ENCODE measurements at regions not wholly inside any gene's neighbourhood (a gene's known extent, or its start where the extent isn't known, plus 50 kb on each side); places are given as distances from the start of the nearest gene placed in this dataset.

- Histone ChIP-seq H3K27ac (no peak overlapping the region), H3K9me3 (no peaks in the 10 kb centered on the region), H3K27me3 (no peaks in the 10 kb centered on the region), H3K4me3 (no peak overlapping the region), H3K36me3 (no peaks in the 10 kb centered on the region), H3K9ac (ENCODE audit: low read depth in 2 of 2, low read length in 2 of 2) (no peak overlapping the region), H3K4me1 (no peaks in the 10 kb centered on the region)
- DNase-seq: no peak
- TF ChIP-seq CTCF (IDR thresholded peaks at IDR 0.05): no peak
- intact Hi-C loops (cut with DNase I): no loop called here
Measured at GRCh38 chr19:28331596-28331995, 881.4 kb downstream of the UQCRFS1 start.

GRCh38 chr19:28330831-28331230 is 882.1 kb downstream of the UQCRFS1 start:
- no peak overlapping the region for H3K27ac ChIP-seq
- H3K36me3 ChIP-seq: no peaks in the 10 kb centered on the region
- DNase-seq: no peak
- intact Hi-C loops (cut with DNase I): no loop called here
- no peaks in the 10 kb centered on the region for H3K27me3 ChIP-seq
- H3K4me1 ChIP-seq: no peaks in the 10 kb centered on the region
- no peaks in the 10 kb centered on the region for H3K9me3 ChIP-seq
- no peak overlapping the region for H3K4me3 ChIP-seq
- no peak for TF ChIP-seq CTCF (IDR thresholded peaks at IDR 0.05)
- no peak overlapping the region for H3K9ac ChIP-seq (ENCODE audit: low read depth in 2 of 2, low read length in 2 of 2)

GRCh38 chr19:28329429-28329828 is 883.5 kb downstream of the UQCRFS1 start:
- no peak for TF ChIP-seq CTCF (IDR thresholded peaks at IDR 0.05)
- no peaks in the 10 kb centered on the region for H3K4me1 ChIP-seq
- H3K27ac ChIP-seq: no peak overlapping the region
- no peak overlapping the region for H3K4me3 ChIP-seq
- no peaks in the 10 kb centered on the region for H3K9me3 ChIP-seq
- intact Hi-C loops (cut with DNase I): loop anchor here (5.0 kb wide), 2 partner anchors 87 to 357 kb away; no protein-coding TSS in a partner anchor
- no peak overlapping the region for H3K9ac ChIP-seq (ENCODE audit: low read depth in 2 of 2, low read length in 2 of 2)
- no peak for DNase-seq
- no peaks in the 10 kb centered on the region for H3K27me3 ChIP-seq
- no peaks in the 10 kb centered on the region for H3K36me3 ChIP-seq

GRCh38 chr19:28327905-28328304 is 885.0 kb downstream of the UQCRFS1 start:
- TF ChIP-seq CTCF (IDR thresholded peaks at IDR 0.05): no peak
- intact Hi-C loops (cut with DNase I): loop anchor here (5.0 kb wide), 2 partner anchors 86 to 356 kb away; no protein-coding TSS in a partner anchor
- Histone ChIP-seq H3K9me3 (no peaks in the 10 kb centered on the region), H3K4me3 (no peak overlapping the region), H3K27me3 (no peaks in the 10 kb centered on the region), H3K9ac (ENCODE audit: low read depth in 2 of 2, low read length in 2 of 2) (no peak overlapping the region), H3K36me3 (no peaks in the 10 kb centered on the region), H3K4me1 (no peaks in the 10 kb centered on the region), H3K27ac (no peak overlapping the region)
- no peak for DNase-seq

GRCh38 chr19:28326746-28327145 is 886.2 kb downstream of the UQCRFS1 start:
- Histone ChIP-seq H3K27ac (no peak overlapping the region), H3K36me3 (no peaks in the 10 kb centered on the region), H3K9ac (ENCODE audit: low read depth in 2 of 2, low read length in 2 of 2) (no peak overlapping the region), H3K4me3 (no peak overlapping the region), H3K9me3 (no peaks in the 10 kb centered on the region), H3K4me1 (no peaks in the 10 kb centered on the region), H3K27me3 (no peaks in the 10 kb centered on the region)
- no peak for DNase-seq
- intact Hi-C loops (cut with DNase I): loop anchor here (5.0 kb wide), 2 partner anchors 84 to 354 kb away; no protein-coding TSS in a partner anchor
- TF ChIP-seq CTCF (IDR thresholded peaks at IDR 0.05): no peak
